K562 (cell line): ENCODE measurements at regions not wholly inside any gene's neighbourhood (a gene's known extent, or its start where the extent isn't known, plus 50 kb on each side); places are given as distances from the start of the nearest gene placed in this dataset.

Experiments used
- CREM ChIP-seq: IDR thresholded peaks from 2 replicates; pipeline ENCODE4 v1.6.1; 2014; ENCODE audit warnings: antibody characterized with exemption, low read depth
- ETV1 ChIP-seq: fragments of 450-650 bp; conservative IDR thresholded peaks from 2 replicates; pipeline ENCODE4 v1.6.1; 2016; ENCODE audit warnings: missing genetic modification characterization, control low read depth, low read depth, missing compliant biosample characterization
- ETV5 ChIP-seq: sonication (generic); formaldehyde crosslinking; IDR thresholded peaks from 2 replicates; pipeline ENCODE4 v1.4.0; 2020; ENCODE audit warnings: low read depth, mild to moderate bottlenecking, missing genetic modification reagents
- MAFF ChIP-seq: IDR thresholded peaks from 2 replicates; pipeline ENCODE4 v1.6.1; 2012; ENCODE audit warnings: low read length, improper control_type of control experiment
- MAFG ChIP-seq: fragments of 450-650 bp; conservative IDR thresholded peaks from 2 replicates; pipeline ENCODE4 v1.6.1; 2016; ENCODE audit warnings: missing genetic modification characterization, missing compliant biosample characterization
- MCM5 ChIP-seq: fragments of 450-650 bp; IDR thresholded peaks from 2 replicates; pipeline ENCODE4 v1.6.1; 2016; ENCODE audit warnings: low read depth
- RBM22 ChIP-seq: fragments of 200-400 bp; formaldehyde crosslinking; IDR thresholded peaks from 2 replicates; pipeline ENCODE4 v1.6.1; 2018; ENCODE audit warnings: low read length, low read depth; ENCODE audit not compliant: poor library complexity, severe bottlenecking
- SP2 ChIP-seq: IDR thresholded peaks from 2 replicates; pipeline ENCODE4 v1.6.1; 2011; ENCODE audit warnings: mild to moderate bottlenecking, low read depth, low read length, moderate library complexity; ENCODE audit not compliant: poor library complexity, severe bottlenecking; ENCODE audit errors: extremely low read depth
- TBL1XR1 ChIP-seq, 2 experiments: IDR thresholded peaks; 2 replicates each; pipeline ENCODE4 v1.6.1; 2012; ENCODE audit warnings: improper control_type of control experiment in 2 of 2, low read length in 2 of 2, mild to moderate bottlenecking in 1 of 2
- YY1 ChIP-seq, 3 experiments: IDR thresholded peaks; 2 replicates each; pipeline ENCODE4 v1.6.1; 2011; ENCODE audit warnings: low read length in 2 of 3, mild to moderate bottlenecking in 2 of 3, moderate library complexity in 2 of 3, borderline replicate concordance in 1 of 3, control low read depth in 1 of 3, low read depth in 1 of 3; ENCODE audit not compliant: insufficient read depth in 3 of 3, insufficient replicate concordance in 2 of 3, control insufficient read depth in 1 of 3, insufficient read length in 1 of 3; ENCODE audit errors: extremely low read depth in 1 of 3
- ZNF316 ChIP-seq: fragments of 450-650 bp; IDR thresholded peaks from 2 replicates; pipeline ENCODE4 v1.6.1; 2016
- ZNF431 ChIP-seq: sonication (generic); formaldehyde crosslinking; IDR thresholded peaks from 2 replicates; pipeline ENCODE4 v1.8.0; 2022; ENCODE audit warnings: mild to moderate bottlenecking, missing genetic modification reagents
- ZNF644 ChIP-seq: fragments of 200-800 bp; sonication (Bioruptor generic); IDR thresholded peaks from 2 replicates; pipeline ENCODE4 v1.6.1; 2016; ENCODE audit warnings: low read depth, missing genetic modification characterization, missing compliant biosample characterization
- TF ChIP-seq, protein P1 (sequence below): fragments of 200-800 bp; sonication (Bioruptor generic); IDR thresholded peaks from 2 replicates; pipeline ENCODE4 v1.6.1; 2017; ENCODE audit warnings: missing genetic modification characterization, missing compliant biosample characterization
- TF ChIP-seq, protein P2 (sequence below), 2 experiments: IDR thresholded peaks; 2 replicates each; pipeline ENCODE4 v1.6.1; 2011; ENCODE audit warnings: borderline replicate concordance in 1 of 2, control low read depth in 1 of 2, low read depth in 1 of 2, low read length in 1 of 2, mild to moderate bottlenecking in 1 of 2, mixed read lengths in 1 of 2, moderate library complexity in 1 of 2; ENCODE audit not compliant: insufficient read depth in 1 of 2, insufficient read length in 1 of 2, poor library complexity in 1 of 2, severe bottlenecking in 1 of 2; ENCODE audit errors: extremely low read depth in 1 of 2
- TF ChIP-seq, protein P3 (sequence below): fragments of 450-650 bp; formaldehyde crosslinking; IDR thresholded peaks from 2 replicates; pipeline ENCODE4 v1.4.0; 2020; ENCODE audit warnings: mild to moderate bottlenecking
- TF ChIP-seq, protein P4 (sequence below): fragments of 250-450 bp; sonication (Bioruptor Pico); IDR thresholded peaks from 2 replicates; pipeline ENCODE4 v1.5.0; 2021
- TF ChIP-seq, protein P5 (sequence below), 3 experiments: IDR thresholded peaks in 2 of 3; conservative IDR thresholded peaks in 1 of 3; 2 replicates each; pipeline ENCODE4 v1.5.1; 2011 to 2012; ENCODE audit warnings: low read length in 3 of 3, mild to moderate bottlenecking in 3 of 3, control low read depth in 2 of 3, improper control_type of control experiment in 1 of 3, inconsistent platforms in 1 of 3, low read depth in 1 of 3, mixed read lengths in 1 of 3, moderate library complexity in 1 of 3; ENCODE audit not compliant: insufficient read depth in 2 of 3
- TF ChIP-seq, protein P6 (sequence below): sonication (generic); formaldehyde crosslinking; IDR thresholded peaks from 2 replicates; pipeline ENCODE4 v1.8.0; 2022; ENCODE audit warnings: mild to moderate bottlenecking, low read depth, missing genetic modification reagents

DNA sequence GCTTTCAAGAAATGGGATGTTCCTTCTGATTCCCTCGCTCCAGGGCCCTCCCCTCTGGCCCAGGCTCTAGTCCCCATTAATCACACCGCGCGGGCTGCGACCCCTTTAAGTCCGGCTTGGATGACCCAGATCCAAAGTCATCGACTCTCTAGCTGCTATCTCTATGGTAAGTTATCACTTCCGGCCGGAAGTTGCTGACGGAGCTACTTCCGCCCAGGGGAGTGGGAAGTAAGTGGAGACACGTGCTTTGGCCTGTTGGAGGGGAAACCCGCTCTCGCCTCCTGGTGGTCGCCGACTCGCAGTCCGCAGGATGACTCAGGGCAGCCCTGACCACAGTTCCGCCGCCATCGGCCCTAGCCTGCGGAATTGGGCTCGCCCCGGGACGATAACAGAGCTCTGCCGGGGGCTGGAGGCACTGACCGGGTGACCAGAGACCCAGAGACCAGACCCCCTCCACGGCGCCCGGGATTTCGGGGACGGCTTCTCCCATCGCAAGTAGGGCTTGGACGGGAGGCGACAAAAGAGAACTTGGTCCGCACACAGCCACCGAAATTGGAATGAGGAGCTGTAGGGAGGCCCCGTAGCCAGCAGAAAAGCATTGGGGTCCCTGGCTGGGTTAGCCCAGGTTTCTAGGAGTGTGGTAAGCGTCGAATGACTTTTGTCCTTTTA lies 52.2 kb upstream of the SEC14L1 start (continued):
- TF ChIP-seq SP2 (peak; percentile 91), CREM (peak; percentile 92), MCM5 (no peak), YY1 (IDR thresholded peaks at IDR 0.05; ENCODE audit: borderline replicate concordance in 1 of 3, control insufficient read depth in 1 of 3, extremely low read depth in 1 of 3, insufficient read depth in 3 of 3, insufficient read length in 1 of 3, insufficient replicate concordance in 2 of 3, low read depth in 1 of 3, low read length in 2 of 3) (peak; percentile 49 to 91 (median 87)), ETV5 (CRISPR knock-in tag) (peak; percentile 99), RBM22 (no peak), ZNF431 (peak; percentile 62; the same call in 1 of the 2 replicates), MAFF (peak; percentile 70), TBL1XR1 (IDR thresholded peaks at IDR 0.05; ENCODE audit: low read length in 2 of 2) (peak in 1 of 2 experiments; percentile 64; a peak in 2 of 4 replicates), ZNF316 (peak; percentile 99), MAFG (tag) (peak; percentile 92), ZNF644 (no peak), ETV1 (tag) (peak; percentile 99)
- TF ChIP-seq, protein P1, sequence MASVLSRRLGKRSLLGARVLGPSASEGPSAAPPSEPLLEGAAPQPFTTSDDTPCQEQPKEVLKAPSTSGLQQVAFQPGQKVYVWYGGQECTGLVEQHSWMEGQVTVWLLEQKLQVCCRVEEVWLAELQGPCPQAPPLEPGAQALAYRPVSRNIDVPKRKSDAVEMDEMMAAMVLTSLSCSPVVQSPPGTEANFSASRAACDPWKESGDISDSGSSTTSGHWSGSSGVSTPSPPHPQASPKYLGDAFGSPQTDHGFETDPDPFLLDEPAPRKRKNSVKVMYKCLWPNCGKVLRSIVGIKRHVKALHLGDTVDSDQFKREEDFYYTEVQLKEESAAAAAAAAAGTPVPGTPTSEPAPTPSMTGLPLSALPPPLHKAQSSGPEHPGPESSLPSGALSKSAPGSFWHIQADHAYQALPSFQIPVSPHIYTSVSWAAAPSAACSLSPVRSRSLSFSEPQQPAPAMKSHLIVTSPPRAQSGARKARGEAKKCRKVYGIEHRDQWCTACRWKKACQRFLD (CRISPR knock-in tag) = no peak
- TF ChIP-seq, protein P2, sequence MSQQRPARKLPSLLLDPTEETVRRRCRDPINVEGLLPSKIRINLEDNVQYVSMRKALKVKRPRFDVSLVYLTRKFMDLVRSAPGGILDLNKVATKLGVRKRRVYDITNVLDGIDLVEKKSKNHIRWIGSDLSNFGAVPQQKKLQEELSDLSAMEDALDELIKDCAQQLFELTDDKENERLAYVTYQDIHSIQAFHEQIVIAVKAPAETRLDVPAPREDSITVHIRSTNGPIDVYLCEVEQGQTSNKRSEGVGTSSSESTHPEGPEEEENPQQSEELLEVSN (IDR thresholded peaks at IDR 0.05; ENCODE audit: borderline replicate concordance in 1 of 2, extremely low read depth in 1 of 2, insufficient read depth in 1 of 2, insufficient read length in 1 of 2, low read depth in 1 of 2, low read length in 1 of 2, poor library complexity in 1 of 2, severe bottlenecking in 1 of 2) = peak; percentile 97 to 99
- TF ChIP-seq, protein P3, sequence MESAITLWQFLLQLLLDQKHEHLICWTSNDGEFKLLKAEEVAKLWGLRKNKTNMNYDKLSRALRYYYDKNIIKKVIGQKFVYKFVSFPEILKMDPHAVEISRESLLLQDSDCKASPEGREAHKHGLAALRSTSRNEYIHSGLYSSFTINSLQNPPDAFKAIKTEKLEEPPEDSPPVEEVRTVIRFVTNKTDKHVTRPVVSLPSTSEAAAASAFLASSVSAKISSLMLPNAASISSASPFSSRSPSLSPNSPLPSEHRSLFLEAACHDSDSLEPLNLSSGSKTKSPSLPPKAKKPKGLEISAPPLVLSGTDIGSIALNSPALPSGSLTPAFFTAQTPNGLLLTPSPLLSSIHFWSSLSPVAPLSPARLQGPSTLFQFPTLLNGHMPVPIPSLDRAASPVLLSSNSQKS (CRISPR knock-in tag) = no peak
- TF ChIP-seq, protein P4, sequence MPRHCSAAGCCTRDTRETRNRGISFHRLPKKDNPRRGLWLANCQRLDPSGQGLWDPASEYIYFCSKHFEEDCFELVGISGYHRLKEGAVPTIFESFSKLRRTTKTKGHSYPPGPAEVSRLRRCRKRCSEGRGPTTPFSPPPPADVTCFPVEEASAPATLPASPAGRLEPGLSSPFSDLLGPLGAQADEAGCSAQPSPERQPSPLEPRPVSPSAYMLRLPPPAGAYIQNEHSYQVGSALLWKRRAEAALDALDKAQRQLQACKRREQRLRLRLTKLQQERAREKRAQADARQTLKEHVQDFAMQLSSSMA (CRISPR knock-in tag) = no peak
- TF ChIP-seq, protein P5, sequence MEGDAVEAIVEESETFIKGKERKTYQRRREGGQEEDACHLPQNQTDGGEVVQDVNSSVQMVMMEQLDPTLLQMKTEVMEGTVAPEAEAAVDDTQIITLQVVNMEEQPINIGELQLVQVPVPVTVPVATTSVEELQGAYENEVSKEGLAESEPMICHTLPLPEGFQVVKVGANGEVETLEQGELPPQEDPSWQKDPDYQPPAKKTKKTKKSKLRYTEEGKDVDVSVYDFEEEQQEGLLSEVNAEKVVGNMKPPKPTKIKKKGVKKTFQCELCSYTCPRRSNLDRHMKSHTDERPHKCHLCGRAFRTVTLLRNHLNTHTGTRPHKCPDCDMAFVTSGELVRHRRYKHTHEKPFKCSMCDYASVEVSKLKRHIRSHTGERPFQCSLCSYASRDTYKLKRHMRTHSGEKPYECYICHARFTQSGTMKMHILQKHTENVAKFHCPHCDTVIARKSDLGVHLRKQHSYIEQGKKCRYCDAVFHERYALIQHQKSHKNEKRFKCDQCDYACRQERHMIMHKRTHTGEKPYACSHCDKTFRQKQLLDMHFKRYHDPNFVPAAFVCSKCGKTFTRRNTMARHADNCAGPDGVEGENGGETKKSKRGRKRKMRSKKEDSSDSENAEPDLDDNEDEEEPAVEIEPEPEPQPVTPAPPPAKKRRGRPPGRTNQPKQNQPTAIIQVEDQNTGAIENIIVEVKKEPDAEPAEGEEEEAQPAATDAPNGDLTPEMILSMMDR (IDR thresholded peaks at IDR 0.05 in 2 of 3, conservative IDR thresholded peaks at IDR 0.05 in 1 of 3; ENCODE audit: insufficient read depth in 2 of 3, low read depth in 1 of 3, low read length in 3 of 3) = peak; percentile 85 to 90 (median 86)
- TF ChIP-seq, protein P6, sequence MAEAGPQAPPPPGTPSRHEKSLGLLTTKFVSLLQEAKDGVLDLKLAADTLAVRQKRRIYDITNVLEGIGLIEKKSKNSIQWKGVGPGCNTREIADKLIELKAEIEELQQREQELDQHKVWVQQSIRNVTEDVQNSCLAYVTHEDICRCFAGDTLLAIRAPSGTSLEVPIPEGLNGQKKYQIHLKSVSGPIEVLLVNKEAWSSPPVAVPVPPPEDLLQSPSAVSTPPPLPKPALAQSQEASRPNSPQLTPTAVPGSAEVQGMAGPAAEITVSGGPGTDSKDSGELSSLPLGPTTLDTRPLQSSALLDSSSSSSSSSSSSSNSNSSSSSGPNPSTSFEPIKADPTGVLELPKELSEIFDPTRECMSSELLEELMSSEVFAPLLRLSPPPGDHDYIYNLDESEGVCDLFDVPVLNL (CRISPR knock-in tag) = no peak
